NB4 (cell line): ENCODE measurements at regions not wholly inside any gene's neighbourhood (a gene's known extent, or its start where the extent isn't known, plus 50 kb on each side); places are given as distances from the start of the nearest gene placed in this dataset.
"Not testable (repeated sequence)": the region's sequence is repeated elsewhere in the genome, so short reads cannot be mapped to it uniquely, and the experiment has no call there.

Experiments
- DNase-seq: peaks from one replicate; pipeline ENCODE4 v3.0.0; 2010; ENCODE audit warnings: low read depth
- H3K4me3 ChIP-seq: one replicate; pipeline ENCODE4 v1.5.1; 2011; ENCODE audit warnings: mild to moderate bottlenecking, low read depth, low read length, moderate library complexity
- MYC ChIP-seq: IDR thresholded peaks from 2 replicates; pipeline ENCODE4 v1.6.1; 2011; ENCODE audit warnings: low read depth, low read length
- POLR2A ChIP-seq: IDR thresholded peaks from 2 replicates; pipeline ENCODE4 v1.6.1; 2011; ENCODE audit warnings: mild to moderate bottlenecking; ENCODE audit not compliant: insufficient read length; ENCODE audit errors: extremely low read depth
- TF ChIP-seq, protein P1 (sequence below): IDR thresholded peaks from 2 replicates; pipeline ENCODE4 v1.6.1; 2011; ENCODE audit warnings: low read depth, low read length
- TF ChIP-seq, protein P2 (sequence below): IDR thresholded peaks from one replicate; pipeline ENCODE4 v1.5.1; 2012; ENCODE audit warnings: low read depth, low read length

DNA sequence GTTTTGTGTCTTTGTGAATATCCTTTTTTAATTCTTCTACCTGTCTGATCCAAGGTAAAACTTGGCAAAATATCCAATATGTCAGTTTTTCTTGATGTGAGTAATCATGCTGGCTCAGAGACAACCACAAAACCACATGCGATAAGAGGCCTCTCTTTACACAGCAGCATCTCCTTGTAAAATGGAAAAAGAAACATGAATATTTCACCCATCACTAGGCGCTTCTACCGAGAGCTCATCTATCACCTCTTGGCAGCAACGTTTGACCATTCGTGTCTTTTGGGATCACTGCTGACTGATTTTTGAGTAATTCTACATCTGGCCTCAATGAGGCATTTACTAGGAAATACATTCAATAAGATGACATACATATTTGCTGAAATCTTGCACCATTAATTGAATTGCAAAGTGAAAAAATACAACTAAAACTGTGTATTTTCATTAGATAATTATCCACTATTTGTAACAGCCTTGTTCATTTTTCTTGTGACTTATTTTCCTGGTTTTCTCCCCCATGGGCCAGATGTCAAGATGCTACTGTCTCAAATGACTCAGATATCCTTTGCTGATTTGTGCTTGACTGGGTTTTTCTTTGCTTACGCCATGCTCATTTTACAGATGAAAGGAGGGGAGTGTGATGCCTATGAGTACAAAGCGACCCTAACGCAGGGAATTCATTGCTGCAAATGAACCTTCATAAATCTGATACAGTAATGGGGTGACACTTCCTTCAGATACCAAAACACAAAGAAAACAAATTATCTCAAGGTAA is 467.5 kb downstream of the FBXO15 start:
- peak; percentile 2 for DNase-seq
- TF ChIP-seq MYC: no peak
- TF ChIP-seq, protein P1, sequence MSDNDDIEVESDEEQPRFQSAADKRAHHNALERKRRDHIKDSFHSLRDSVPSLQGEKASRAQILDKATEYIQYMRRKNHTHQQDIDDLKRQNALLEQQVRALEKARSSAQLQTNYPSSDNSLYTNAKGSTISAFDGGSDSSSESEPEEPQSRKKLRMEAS: no peak
- TF ChIP-seq, protein P2, sequence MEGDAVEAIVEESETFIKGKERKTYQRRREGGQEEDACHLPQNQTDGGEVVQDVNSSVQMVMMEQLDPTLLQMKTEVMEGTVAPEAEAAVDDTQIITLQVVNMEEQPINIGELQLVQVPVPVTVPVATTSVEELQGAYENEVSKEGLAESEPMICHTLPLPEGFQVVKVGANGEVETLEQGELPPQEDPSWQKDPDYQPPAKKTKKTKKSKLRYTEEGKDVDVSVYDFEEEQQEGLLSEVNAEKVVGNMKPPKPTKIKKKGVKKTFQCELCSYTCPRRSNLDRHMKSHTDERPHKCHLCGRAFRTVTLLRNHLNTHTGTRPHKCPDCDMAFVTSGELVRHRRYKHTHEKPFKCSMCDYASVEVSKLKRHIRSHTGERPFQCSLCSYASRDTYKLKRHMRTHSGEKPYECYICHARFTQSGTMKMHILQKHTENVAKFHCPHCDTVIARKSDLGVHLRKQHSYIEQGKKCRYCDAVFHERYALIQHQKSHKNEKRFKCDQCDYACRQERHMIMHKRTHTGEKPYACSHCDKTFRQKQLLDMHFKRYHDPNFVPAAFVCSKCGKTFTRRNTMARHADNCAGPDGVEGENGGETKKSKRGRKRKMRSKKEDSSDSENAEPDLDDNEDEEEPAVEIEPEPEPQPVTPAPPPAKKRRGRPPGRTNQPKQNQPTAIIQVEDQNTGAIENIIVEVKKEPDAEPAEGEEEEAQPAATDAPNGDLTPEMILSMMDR: no peak
- no peak for TF ChIP-seq POLR2A
- no peak overlapping the region for H3K4me3 ChIP-seq

DNA sequence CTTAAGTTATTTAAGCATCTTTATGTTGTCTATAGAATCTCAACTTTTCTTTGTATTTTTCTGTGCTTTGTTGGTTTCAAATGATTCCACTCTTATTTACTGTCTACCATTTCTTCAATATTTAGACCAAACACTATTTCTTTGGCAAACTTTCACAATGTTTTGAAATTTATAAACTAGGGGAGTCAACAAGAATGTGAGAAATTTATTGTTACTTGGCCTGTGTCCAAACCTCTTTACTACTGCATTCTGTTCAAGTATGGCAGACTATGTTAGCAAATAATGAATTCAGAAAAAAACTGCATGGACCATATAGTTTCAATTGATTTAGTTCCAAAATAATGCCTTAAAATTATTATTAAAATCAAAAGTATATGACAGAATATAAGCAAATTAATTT is 470.2 kb downstream of the FBXO15 start:
- no peak for DNase-seq
- H3K4me3 ChIP-seq: no peak overlapping the region
- TF ChIP-seq POLR2A: no peak
- no peak for TF ChIP-seq MYC
- TF ChIP-seq, protein P1: no peak

DNA sequence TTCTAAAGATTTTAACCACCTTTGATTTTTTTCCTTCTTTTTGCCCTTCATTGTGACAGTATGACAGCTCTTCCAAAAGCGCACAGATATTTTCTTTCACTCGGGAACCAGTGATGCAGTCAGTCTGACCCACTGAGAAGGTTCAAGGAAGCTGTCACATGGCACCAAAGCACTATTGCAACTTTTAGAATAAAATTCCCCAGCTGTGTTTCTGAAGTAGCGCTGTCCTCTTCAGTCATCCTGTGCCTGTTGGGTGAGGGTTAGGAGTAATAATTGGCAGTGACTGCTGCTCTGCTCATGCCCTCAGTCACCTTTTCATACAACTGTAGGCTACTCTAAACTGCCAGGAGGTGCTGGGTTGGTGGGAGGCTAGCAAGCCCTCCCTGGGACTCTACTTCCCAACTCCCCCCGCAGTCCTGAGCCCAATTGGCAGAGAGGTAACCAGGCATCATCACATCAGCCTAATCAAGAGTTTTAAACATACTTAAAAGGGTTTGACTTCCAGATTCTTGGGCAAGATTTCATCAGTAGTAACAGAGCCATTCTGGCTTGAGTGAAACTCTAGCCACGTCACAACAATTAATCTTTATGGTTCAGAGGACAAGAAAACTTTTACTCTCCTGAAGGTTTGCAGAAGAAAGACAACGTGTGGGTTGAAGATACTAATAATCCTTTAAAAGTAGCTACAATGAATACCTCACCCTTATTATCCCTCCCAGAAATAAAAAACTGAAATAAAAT is 473.3 kb downstream of the FBXO15 start:
- TF ChIP-seq, protein P1: no peak
- TF ChIP-seq, protein P2: no peak
- no peak for TF ChIP-seq POLR2A
- no peak for TF ChIP-seq MYC
- DNase-seq: no peak
- no peak overlapping the region for H3K4me3 ChIP-seq

DNA sequence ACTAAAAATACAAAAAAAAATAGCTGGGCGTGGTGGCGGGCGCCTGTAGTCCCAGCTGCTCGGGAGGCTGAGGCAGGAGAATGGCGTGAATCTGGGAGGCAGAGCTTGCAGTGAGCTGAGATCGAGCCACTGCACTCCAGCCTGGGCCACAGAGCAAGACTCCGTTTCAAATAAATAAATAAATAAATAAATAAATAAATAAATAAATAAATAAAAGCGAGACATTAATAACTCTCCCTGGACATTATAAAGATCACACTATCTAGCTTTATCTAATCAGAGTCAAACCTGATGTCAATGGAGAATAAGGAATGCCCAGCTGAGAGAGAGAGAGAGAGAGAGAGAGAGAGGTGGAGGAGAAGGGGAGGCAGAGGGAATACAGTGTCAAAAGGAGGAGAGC is 476.2 kb downstream of the FBXO15 start:
- H3K4me3 ChIP-seq, DNase-seq: not testable (repeated sequence)

DNA sequence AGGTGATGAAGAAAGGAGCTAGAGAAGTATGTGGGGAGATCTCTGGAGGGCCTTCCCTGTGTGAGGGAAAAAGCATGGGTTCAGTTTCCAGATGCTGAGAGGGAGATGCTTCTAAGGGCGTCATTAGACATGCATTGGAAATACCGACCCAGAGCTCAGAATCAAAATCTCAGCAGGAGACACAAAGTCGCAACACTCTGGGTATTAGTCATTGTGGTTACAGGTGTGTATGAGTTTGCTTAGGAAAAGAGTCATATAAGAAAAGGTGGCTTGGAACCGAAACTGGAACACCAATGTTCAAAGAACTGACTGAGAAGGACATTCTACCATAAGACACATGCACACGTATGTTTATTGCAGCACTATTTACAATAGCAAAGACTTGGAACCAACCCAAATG is 477.1 kb downstream of the FBXO15 start:
- TF ChIP-seq, protein P1: no peak
- TF ChIP-seq MYC: no peak
- TF ChIP-seq, protein P2: no peak
- TF ChIP-seq POLR2A: no peak
- H3K4me3 ChIP-seq: no peak overlapping the region
- no peak for DNase-seq

DNA sequence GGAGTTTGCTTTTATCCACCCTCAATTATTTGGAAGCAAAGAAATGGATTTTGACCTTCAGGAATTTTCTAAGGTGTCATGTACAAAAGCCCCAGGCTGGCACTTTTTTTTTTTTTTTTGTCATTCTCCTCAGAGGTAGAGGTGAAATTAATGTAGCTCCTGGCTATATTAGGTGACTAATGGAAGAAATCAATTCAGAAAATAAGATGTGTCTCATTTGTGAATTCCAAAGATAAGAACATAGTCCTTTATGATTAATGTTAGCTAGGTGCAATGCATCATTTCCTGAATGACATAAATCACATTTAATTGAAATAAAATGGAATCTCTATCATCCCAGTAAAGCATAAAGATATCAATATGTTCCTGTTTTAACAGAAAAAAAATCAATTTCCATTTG is 477.6 kb downstream of the FBXO15 start:
- TF ChIP-seq, protein P1: no peak
- no peak for TF ChIP-seq POLR2A
- TF ChIP-seq, protein P2: no peak
- no peak for TF ChIP-seq MYC
- DNase-seq: no peak
- no peak overlapping the region for H3K4me3 ChIP-seq
